ENCODE measurements at regions not wholly inside any gene's neighbourhood (a gene's known extent, or its start where the extent isn't known, plus 50 kb on each side); places are given as distances from the start of the nearest gene placed in this dataset.

DNA sequence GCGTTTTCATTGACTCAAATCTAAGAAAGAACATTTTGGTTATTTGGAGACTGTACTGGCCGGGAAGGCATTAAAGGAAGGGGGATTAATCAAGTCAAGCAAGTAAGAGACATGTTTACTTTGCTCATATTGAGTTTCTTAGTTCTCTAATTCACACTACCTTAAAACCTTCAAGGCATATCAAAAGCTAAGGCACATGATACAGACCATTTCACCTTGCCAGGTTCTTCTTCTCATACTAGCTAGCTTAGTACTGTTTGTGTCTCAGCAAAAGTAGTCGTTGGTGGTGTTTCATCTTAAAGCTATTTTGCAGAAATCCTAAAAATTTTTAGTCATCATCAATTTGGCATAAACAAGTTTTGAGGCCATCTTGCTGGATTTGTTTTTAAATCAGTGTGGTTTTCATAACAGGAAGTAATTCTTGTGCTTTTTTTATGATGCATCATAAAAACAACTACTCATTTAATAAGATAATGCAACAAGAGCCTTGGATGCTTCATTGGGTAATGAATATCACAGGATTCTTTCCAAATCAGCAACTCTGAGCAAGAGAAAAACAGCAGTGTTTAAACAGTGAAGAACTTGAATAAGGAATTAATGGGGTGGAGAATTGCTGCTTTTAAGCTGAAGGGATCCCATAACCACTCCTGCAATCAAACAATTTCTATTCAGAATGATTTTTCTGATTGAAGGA lies 425.3 kb downstream of the EPM2A start:
- TF ChIP-seq, protein P1, sequence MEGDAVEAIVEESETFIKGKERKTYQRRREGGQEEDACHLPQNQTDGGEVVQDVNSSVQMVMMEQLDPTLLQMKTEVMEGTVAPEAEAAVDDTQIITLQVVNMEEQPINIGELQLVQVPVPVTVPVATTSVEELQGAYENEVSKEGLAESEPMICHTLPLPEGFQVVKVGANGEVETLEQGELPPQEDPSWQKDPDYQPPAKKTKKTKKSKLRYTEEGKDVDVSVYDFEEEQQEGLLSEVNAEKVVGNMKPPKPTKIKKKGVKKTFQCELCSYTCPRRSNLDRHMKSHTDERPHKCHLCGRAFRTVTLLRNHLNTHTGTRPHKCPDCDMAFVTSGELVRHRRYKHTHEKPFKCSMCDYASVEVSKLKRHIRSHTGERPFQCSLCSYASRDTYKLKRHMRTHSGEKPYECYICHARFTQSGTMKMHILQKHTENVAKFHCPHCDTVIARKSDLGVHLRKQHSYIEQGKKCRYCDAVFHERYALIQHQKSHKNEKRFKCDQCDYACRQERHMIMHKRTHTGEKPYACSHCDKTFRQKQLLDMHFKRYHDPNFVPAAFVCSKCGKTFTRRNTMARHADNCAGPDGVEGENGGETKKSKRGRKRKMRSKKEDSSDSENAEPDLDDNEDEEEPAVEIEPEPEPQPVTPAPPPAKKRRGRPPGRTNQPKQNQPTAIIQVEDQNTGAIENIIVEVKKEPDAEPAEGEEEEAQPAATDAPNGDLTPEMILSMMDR (IDR thresholded peaks at IDR 0.05; ENCODE audit: unreplicated experiment in 3 of 3): no peak
- peaks cover 9% of the 10 kb centered on the region for H3K4me1 Mint-ChIP-seq
- H3K27ac Mint-ChIP-seq: no peak overlapping the region
- H3K9me3 Mint-ChIP-seq: no peaks in the 10 kb centered on the region
- no peaks in the 10 kb centered on the region for H3K36me3 Mint-ChIP-seq (ENCODE audit: low read depth)
- no peaks in the 10 kb centered on the region for H3K27me3 Mint-ChIP-seq (ENCODE audit: low read depth)
- H3K4me3 Mint-ChIP-seq: no peak overlapping the region

DNA sequence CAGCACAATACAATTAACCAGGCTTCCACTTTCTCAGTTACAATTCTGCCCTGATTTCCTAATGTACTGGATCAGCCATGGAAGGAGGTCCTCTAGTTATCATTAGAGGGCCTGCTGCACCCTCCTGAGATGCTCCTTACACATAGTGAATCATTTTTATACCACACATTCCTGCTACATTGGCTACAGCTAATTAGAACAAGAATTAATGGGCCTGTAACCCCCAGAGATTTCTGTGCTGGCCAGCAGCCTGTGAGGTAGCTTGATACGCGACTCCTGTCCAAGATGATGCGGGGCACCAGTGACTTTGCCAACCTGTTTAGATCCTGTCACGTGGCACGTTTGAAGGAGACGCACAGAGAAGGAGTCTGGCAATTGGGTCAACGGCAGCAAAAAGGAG lies 422.8 kb downstream of the EPM2A start:
- no peaks in the 10 kb centered on the region for H3K36me3 Mint-ChIP-seq (ENCODE audit: low read depth)
- no peak overlapping the region for H3K4me3 Mint-ChIP-seq
- H3K27me3 Mint-ChIP-seq (ENCODE audit: low read depth): no peaks in the 10 kb centered on the region
- H3K4me1 Mint-ChIP-seq: peaks cover 21% of the 10 kb centered on the region
- peak overlapping the region in 1 of 3 experiments; percentile 18 for H3K27ac Mint-ChIP-seq
- peaks cover 1% of the 10 kb centered on the region for H3K9me3 Mint-ChIP-seq
- TF ChIP-seq, protein P1 (IDR thresholded peaks at IDR 0.05; ENCODE audit: unreplicated experiment in 3 of 3): no peak

DNA sequence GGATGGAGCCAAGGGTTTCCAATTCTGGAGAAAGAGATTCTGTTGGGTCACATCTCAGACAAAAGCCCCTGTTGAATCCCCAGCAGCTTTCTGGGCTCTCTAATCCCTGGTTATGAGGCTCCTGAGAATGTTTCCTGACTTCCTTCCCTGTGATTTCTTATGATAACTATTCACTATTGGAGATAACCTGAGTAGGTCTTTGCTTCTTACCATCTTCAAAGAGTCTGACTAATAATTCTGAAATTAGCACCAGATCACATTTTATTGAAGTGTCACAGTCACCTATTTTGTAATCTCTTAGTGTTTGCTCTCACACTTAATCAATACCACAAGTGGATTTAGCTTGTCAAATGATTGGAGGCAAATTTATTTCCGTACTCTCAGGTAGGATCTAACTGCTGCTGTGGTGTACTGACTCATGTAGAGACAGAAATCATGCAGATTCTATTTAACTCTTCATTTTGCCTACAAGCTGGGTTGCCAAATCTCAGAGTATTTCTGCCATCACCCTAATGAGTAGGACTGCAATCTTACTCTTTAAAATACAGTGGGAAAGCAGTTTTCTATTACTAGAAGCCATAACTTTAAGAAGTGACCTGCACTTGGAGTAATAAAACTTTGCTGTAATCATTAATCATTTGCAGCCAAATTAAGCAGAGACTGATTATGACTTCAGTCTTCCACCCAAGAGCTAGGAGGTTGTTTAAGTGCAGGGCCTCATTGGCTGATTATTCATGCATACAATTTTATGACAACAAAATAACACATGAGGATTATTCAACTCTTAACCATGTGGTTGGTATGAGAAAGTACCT lies 422.1 kb downstream of the EPM2A start:
- Mint-ChIP-seq H3K9me3 (peaks cover 7% of the 10 kb centered on the region), H3K36me3 (ENCODE audit: low read depth) (no peaks in the 10 kb centered on the region), H3K4me3 (no peak overlapping the region), H3K27me3 (ENCODE audit: low read depth) (no peaks in the 10 kb centered on the region), H3K4me1 (peaks cover 21% of the 10 kb centered on the region), H3K27ac (peak overlapping the region in 1 of 3 experiments; percentile 22)
- TF ChIP-seq, protein P1 (IDR thresholded peaks at IDR 0.05; ENCODE audit: unreplicated experiment in 3 of 3): no peak

DNA sequence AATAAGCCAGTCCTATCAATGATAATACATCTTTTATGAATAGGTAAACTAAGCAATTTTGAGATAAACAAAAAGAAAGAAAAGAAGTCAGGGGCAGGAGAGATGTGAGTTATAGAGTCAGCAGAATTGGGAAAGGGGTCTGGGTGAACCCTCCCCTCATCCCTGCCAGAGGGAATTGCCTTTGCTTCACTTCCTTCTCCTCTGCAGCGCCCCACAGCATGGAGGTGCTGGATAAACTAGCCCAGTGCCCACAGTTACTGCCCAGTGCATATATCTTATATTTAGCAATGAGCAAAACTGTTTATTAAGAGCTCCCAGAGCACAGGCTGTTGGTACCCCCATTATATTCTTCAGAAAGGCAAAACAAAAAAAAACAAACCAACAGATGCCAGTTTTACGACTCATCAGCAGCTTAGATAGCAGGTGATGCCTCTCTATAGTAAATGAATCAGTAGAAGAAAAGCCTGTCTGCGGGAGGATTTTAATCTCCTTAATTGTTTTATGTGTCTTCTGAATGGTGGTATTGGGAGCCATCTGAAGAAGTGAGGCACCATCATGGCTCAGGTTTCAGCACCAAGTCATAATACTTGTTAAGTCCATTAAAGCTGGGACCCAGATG lies 419.2 kb downstream of the EPM2A start:
- Mint-ChIP-seq H3K27ac (no peak overlapping the region), H3K9me3 (peaks cover 14% of the 10 kb centered on the region), H3K27me3 (ENCODE audit: low read depth) (no peaks in the 10 kb centered on the region), H3K36me3 (ENCODE audit: low read depth) (no peaks in the 10 kb centered on the region), H3K4me3 (no peak overlapping the region), H3K4me1 (peaks cover 11% of the 10 kb centered on the region)
- TF ChIP-seq, protein P1 (IDR thresholded peaks at IDR 0.05; ENCODE audit: unreplicated experiment in 3 of 3): no peak

DNA sequence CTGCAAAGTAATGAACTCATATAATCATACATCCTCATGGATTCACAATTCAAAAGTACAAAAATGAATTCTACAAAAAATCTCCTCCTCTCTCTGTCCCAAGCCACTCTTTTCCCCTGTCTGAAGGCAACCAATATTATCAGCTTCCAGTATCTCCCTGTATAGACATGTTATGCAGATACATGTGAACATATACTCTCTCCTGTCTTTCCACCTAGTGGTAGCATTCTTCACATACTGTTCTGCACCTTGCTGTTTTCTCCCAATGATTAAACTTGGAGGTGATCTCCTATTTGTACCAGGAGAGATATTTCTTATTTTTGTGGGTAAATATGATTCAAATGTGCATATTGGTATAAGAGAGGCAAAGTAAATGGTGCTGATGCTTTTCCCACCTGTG lies 416.4 kb downstream of the EPM2A start:
- Mint-ChIP-seq H3K4me1 (peaks cover 11% of the 10 kb centered on the region), H3K27ac (no peak overlapping the region), H3K4me3 (no peak overlapping the region), H3K9me3 (peaks cover 14% of the 10 kb centered on the region), H3K27me3 (ENCODE audit: low read depth) (no peaks in the 10 kb centered on the region), H3K36me3 (ENCODE audit: low read depth) (no peaks in the 10 kb centered on the region)
- TF ChIP-seq, protein P1 (IDR thresholded peaks at IDR 0.05; ENCODE audit: unreplicated experiment in 3 of 3): no peak

Data from nephron (organoid).